H9 (cell line): ENCODE measurements at regions not wholly inside any gene's neighbourhood (a gene's known extent, or its start where the extent isn't known, plus 50 kb on each side); places are given as distances from the start of the nearest gene placed in this dataset.

Experiments
- DNase-seq: peaks from one replicate; pipeline ENCODE4 v3.0.0-alpha.2; 2017
- H2AFZ ChIP-seq: one replicate; pipeline ENCODE4 v1.6.1; 2013; ENCODE audit warnings: mild to moderate bottlenecking, low read length, control low read depth, moderate library complexity
- H2AK5ac ChIP-seq: 2 replicates; pipeline ENCODE4 v1.6.1; 2013; ENCODE audit warnings: low read length, control low read depth, mixed read lengths; ENCODE audit not compliant: insufficient read length
- H2BK120ac ChIP-seq: one replicate; pipeline ENCODE4 v1.6.1; 2013; ENCODE audit warnings: low read depth, mild to moderate bottlenecking, low read length, control low read depth, inconsistent platforms; ENCODE audit not compliant: poor library complexity, severe bottlenecking
- H2BK12ac ChIP-seq: 2 replicates; pipeline ENCODE4 v1.6.1; 2013; ENCODE audit warnings: low read length, control low read depth, mixed read lengths, low read depth; ENCODE audit not compliant: insufficient read length
- H2BK15ac ChIP-seq: 2 replicates; pipeline ENCODE4 v1.6.1; 2013; ENCODE audit warnings: low read depth, low read length, control low read depth
- H2BK20ac ChIP-seq: one replicate; pipeline ENCODE4 v1.6.1; 2013; ENCODE audit warnings: low read depth, mild to moderate bottlenecking, low read length, control low read depth, inconsistent platforms; ENCODE audit not compliant: poor library complexity, severe bottlenecking
- H2BK5ac ChIP-seq: 2 replicates; pipeline ENCODE4 v1.6.1; 2013; ENCODE audit warnings: low read length, control low read depth, mixed read lengths; ENCODE audit not compliant: insufficient read length
- H3K14ac ChIP-seq: 2 replicates; pipeline ENCODE4 v1.6.1; 2013; ENCODE audit warnings: low read length, control low read depth; ENCODE audit not compliant: insufficient read depth
- H3K18ac ChIP-seq: 2 replicates; pipeline ENCODE4 v1.6.1; 2013; ENCODE audit warnings: low read depth, mild to moderate bottlenecking, mixed read lengths, low read length, control low read depth; ENCODE audit not compliant: insufficient read length
- H3K23ac ChIP-seq: 2 replicates; pipeline ENCODE4 v1.6.1; 2013; ENCODE audit warnings: low read length, control low read depth, mixed read lengths, low read depth; ENCODE audit not compliant: insufficient read length
- H3K23me2 ChIP-seq: 2 replicates; pipeline ENCODE4 v1.6.1; 2013; ENCODE audit warnings: low read depth, mild to moderate bottlenecking, mixed read lengths, low read length, control low read depth; ENCODE audit not compliant: insufficient read length, poor library complexity, severe bottlenecking
- H3K27ac ChIP-seq: 2 replicates; pipeline ENCODE4 v1.5.1; 2013; ENCODE audit warnings: low read length, control low read depth, mixed read lengths, low read depth; ENCODE audit not compliant: insufficient read length
- H3K27me3 ChIP-seq: 2 replicates; pipeline ENCODE4 v1.6.1; 2013; ENCODE audit warnings: low read length, control low read depth, inconsistent platforms; ENCODE audit not compliant: insufficient read depth
- H3K4ac ChIP-seq: 2 replicates; pipeline ENCODE4 v1.6.1; 2013; ENCODE audit warnings: low read depth, mild to moderate bottlenecking, control low read depth, inconsistent platforms, low read length, moderate library complexity
- H3K4me1 ChIP-seq: 2 replicates; pipeline ENCODE4 v1.6.1; 2013; ENCODE audit warnings: low read length, control low read depth, inconsistent platforms; ENCODE audit not compliant: insufficient read depth
- H3K4me2 ChIP-seq: 2 replicates; pipeline ENCODE4 v1.6.1; 2013; ENCODE audit warnings: low read length, control low read depth, mixed read lengths; ENCODE audit not compliant: insufficient read length, insufficient read depth
- H3K56ac ChIP-seq: 2 replicates; pipeline ENCODE4 v1.6.1; 2013; ENCODE audit warnings: low read depth, mild to moderate bottlenecking, mixed read lengths, low read length, control low read depth; ENCODE audit not compliant: insufficient read length
- H3K79me1 ChIP-seq: 2 replicates; pipeline ENCODE4 v1.6.1; 2013; ENCODE audit warnings: low read depth, mild to moderate bottlenecking, moderate library complexity, low read length, control low read depth, inconsistent platforms; ENCODE audit not compliant: insufficient read depth, poor library complexity, severe bottlenecking
- H3K79me2 ChIP-seq: 2 replicates; pipeline ENCODE4 v1.6.1; 2013; ENCODE audit warnings: low read length, control low read depth, inconsistent platforms; ENCODE audit not compliant: insufficient read depth
- H3K9ac ChIP-seq: 2 replicates; pipeline ENCODE4 v1.6.1; 2013; ENCODE audit warnings: low read length, control low read depth, mixed read lengths; ENCODE audit not compliant: insufficient read length; ENCODE audit errors: extremely low read depth
- H3K9me3 ChIP-seq: one replicate; pipeline ENCODE4 v1.6.1; 2013; ENCODE audit warnings: low read depth, low read length, inconsistent platforms; ENCODE audit not compliant: control insufficient read depth
- H3T11ph ChIP-seq: one replicate; pipeline ENCODE4 v1.6.1; 2013; ENCODE audit warnings: mild to moderate bottlenecking, low read length, control low read depth, inconsistent platforms
- H4K20me1 ChIP-seq: one replicate; pipeline ENCODE4 v1.6.1; 2013; ENCODE audit not compliant: control insufficient read depth, insufficient read length, insufficient read depth
- H4K5ac ChIP-seq: 2 replicates; pipeline ENCODE4 v1.6.1; 2013; ENCODE audit warnings: low read depth, mild to moderate bottlenecking, mixed read lengths, low read length, control low read depth; ENCODE audit not compliant: insufficient read length
- H4K8ac ChIP-seq: replicated peaks from 2 replicates; pipeline ENCODE4 v1.6.1; 2013; ENCODE audit warnings: low read length, control low read depth, mixed read lengths, low read depth; ENCODE audit not compliant: insufficient read length
- H4K91ac ChIP-seq: 2 replicates; pipeline ENCODE4 v1.6.1; 2013; ENCODE audit warnings: low read depth, mild to moderate bottlenecking, moderate library complexity, mixed read lengths, low read length, control low read depth; ENCODE audit not compliant: insufficient read length
- H3K27ac Mint-ChIP-seq, 3 experiments: 2 replicates in 2 of 3; 3 replicates in 1 of 3; pipeline ENCODE4 v1.8.0; 2020 to 2021; ENCODE audit warnings: mixed read lengths in 3 of 3, mild to moderate bottlenecking in 1 of 3, moderate library complexity in 1 of 3
- H3K27me3 Mint-ChIP-seq: 2 replicates; pipeline ENCODE4 v1.8.0; 2021; ENCODE audit warnings: low read depth, mild to moderate bottlenecking, moderate library complexity, mixed read lengths
- H3K36me3 Mint-ChIP-seq, 3 experiments: 2 replicates in 2 of 3; 3 replicates in 1 of 3; pipeline ENCODE4 v1.8.0; 2020 to 2021; ENCODE audit warnings: low read depth in 3 of 3, mixed read lengths in 3 of 3; ENCODE audit not compliant: insufficient read depth in 1 of 3
- H3K4me1 Mint-ChIP-seq, 2 experiments: 2 replicates each; pipeline ENCODE4 v1.8.0; 2020; ENCODE audit warnings: mixed read lengths in 2 of 2
- H3K4me3 Mint-ChIP-seq, 2 experiments: 2 replicates in 1 of 2; 3 replicates in 1 of 2; pipeline ENCODE4 v1.8.0; 2020 to 2021; ENCODE audit warnings: mild to moderate bottlenecking in 2 of 2, mixed read lengths in 2 of 2, moderate library complexity in 1 of 2
- H3K9me3 Mint-ChIP-seq, 2 experiments: 2 replicates in 1 of 2; 3 replicates in 1 of 2; pipeline ENCODE4 v1.8.0; 2020; ENCODE audit warnings: mild to moderate bottlenecking in 2 of 2, mixed read lengths in 2 of 2, moderate library complexity in 1 of 2
- WGBS: extraction: QIAGEN DNeasy Blood & Tissue Kit; methylation state at CpG from one replicate; pipeline ENCODE4 v1.1.7; 2013; ENCODE audit warnings: missing lambda C conversion rate, low lambda C conversion rate, mixed read lengths; ENCODE audit not compliant: insufficient read length; ENCODE audit errors: extremely low coverage; 5-methylcytosine and 5-hydroxymethylcytosine counted together
- TF ChIP-seq, protein P1 (sequence below): fragments of 200-600 bp; sonication (generic); conservative IDR thresholded peaks from 3 replicates; pipeline ENCODE4 v1.8.0; 2021; ENCODE audit warnings: antibody characterized with exemption, mild to moderate bottlenecking

DNA sequence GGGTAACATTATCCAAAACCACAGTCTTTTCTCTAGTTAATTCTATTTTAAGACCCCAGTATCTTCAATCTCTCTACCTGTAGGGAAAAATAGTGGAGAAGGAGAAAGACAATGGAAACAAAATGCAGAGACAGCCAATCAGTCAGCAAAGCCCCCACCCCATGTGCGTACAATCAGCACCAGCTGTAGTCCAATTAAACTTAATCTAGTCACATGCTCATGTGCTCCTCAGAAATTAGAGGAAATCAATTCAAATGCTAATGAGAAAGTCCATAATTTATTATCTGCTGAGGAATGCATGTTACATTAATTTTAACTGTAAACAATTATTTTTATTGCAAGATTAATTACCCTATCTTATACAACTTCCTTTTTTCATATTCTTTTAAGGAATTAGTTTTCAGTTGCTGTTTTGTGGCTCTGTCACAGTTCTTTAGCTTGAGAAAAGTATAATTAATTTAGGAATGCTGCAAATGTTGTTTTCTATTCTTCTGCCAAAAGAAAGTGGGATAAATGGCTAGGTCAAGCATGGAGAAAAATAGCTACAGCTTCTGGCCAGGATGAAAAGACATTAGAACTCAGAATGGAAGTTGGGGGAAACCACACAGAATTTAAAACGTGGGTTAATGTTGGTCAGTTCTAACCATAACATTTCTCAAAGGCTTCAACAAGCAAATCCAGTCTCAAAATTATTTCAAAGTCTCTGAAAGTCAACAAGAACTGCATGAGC, 232.4 kb upstream of the HNRNPA3 start:
- no peak overlapping the region for H2AFZ ChIP-seq
- H3K14ac ChIP-seq, result no peak overlapping the region
- H2BK120ac ChIP-seq, result no peak overlapping the region
- no peak overlapping the region for H2AK5ac ChIP-seq
- no peaks in the 10 kb centered on the region for H3K4me1 Mint-ChIP-seq
- H3K9me3 Mint-ChIP-seq, result no peaks in the 10 kb centered on the region
- no peak overlapping the region for H4K8ac ChIP-seq
- no peaks in the 10 kb centered on the region for H4K20me1 ChIP-seq
- H3K56ac ChIP-seq, result no peak overlapping the region
- H3K23ac ChIP-seq, result no peak overlapping the region
- H2BK5ac ChIP-seq, result no peak overlapping the region
- H3K27ac ChIP-seq, result no peak overlapping the region
- no peak overlapping the region for H2BK12ac ChIP-seq
- H3K4ac ChIP-seq, result no peak overlapping the region
- H3K9me3 ChIP-seq, result no peaks in the 10 kb centered on the region
- H2BK20ac ChIP-seq, result no peak overlapping the region
- no CpG with 5 or more reads among the region's 2 CpGs for WGBS
- TF ChIP-seq, protein P1, sequence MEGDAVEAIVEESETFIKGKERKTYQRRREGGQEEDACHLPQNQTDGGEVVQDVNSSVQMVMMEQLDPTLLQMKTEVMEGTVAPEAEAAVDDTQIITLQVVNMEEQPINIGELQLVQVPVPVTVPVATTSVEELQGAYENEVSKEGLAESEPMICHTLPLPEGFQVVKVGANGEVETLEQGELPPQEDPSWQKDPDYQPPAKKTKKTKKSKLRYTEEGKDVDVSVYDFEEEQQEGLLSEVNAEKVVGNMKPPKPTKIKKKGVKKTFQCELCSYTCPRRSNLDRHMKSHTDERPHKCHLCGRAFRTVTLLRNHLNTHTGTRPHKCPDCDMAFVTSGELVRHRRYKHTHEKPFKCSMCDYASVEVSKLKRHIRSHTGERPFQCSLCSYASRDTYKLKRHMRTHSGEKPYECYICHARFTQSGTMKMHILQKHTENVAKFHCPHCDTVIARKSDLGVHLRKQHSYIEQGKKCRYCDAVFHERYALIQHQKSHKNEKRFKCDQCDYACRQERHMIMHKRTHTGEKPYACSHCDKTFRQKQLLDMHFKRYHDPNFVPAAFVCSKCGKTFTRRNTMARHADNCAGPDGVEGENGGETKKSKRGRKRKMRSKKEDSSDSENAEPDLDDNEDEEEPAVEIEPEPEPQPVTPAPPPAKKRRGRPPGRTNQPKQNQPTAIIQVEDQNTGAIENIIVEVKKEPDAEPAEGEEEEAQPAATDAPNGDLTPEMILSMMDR, result no peak
- H3K23me2 ChIP-seq, result no peaks in the 10 kb centered on the region
- H4K5ac ChIP-seq, result no peak overlapping the region
- DNase-seq, result no peak
- no peaks in the 10 kb centered on the region for H3K27me3 Mint-ChIP-seq
- H3K9ac ChIP-seq, result no peak overlapping the region
- no peak overlapping the region for H3T11ph ChIP-seq
- no peaks in the 10 kb centered on the region for H3K36me3 Mint-ChIP-seq
- H3K79me1 ChIP-seq, result no peaks in the 10 kb centered on the region
- no peak overlapping the region for H3K4me2 ChIP-seq
- no peaks in the 10 kb centered on the region for H3K27me3 ChIP-seq
- H4K91ac ChIP-seq, result no peak overlapping the region
- no peaks in the 10 kb centered on the region for H3K4me1 ChIP-seq
- no peak overlapping the region for H2BK15ac ChIP-seq
- H3K27ac Mint-ChIP-seq, result no peak overlapping the region
- H3K79me2 ChIP-seq, result no peaks in the 10 kb centered on the region
- H3K4me3 Mint-ChIP-seq, result no peak overlapping the region
- no peak overlapping the region for H3K18ac ChIP-seq
